Small intestine (tissue), 7 donors: ENCODE measurements at regions not wholly inside any gene's neighbourhood (a gene's known extent, or its start where the extent isn't known, plus 50 kb on each side); places are given as distances from the start of the nearest gene placed in this dataset.

Experiments
- DNase-seq, 2 donors: peaks; one replicate each; pipeline versions ENCODE4 v3.0.0 to v3.0.0-alpha.2; 2013
- FAIRE-seq: peaks from 2 replicates; lab custom pipeline; 2012; peaks lifted over from hg19 to GRCh38; lab: Jason Lieb, UNC
- H3K27ac ChIP-seq, 3 donors: one replicate each; pipeline ENCODE4 v1.5.1; 2013; ENCODE audit warnings: low read length in 2 of 3, mild to moderate bottlenecking in 2 of 3, control low read depth in 1 of 3, inconsistent platforms in 1 of 3, low read depth in 1 of 3, moderate library complexity in 1 of 3
- H3K27me3 ChIP-seq, 3 donors: one replicate each; pipeline ENCODE4 v1.6.1; 2013; ENCODE audit warnings: low read length in 3 of 3, inconsistent platforms in 1 of 3; ENCODE audit not compliant: control insufficient read depth in 3 of 3, insufficient read depth in 3 of 3
- H3K36me3 ChIP-seq, 3 donors: one replicate each; pipeline ENCODE4 v1.6.1; 2013; ENCODE audit warnings: low read length in 3 of 3, inconsistent platforms in 1 of 3, low read depth in 1 of 3, mild to moderate bottlenecking in 1 of 3, moderate library complexity in 1 of 3; ENCODE audit not compliant: control insufficient read depth in 3 of 3, insufficient read depth in 2 of 3
- H3K4me1 ChIP-seq, 3 donors: one replicate each; pipeline ENCODE4 v1.6.1; 2013; ENCODE audit warnings: low read length in 2 of 3, inconsistent platforms in 1 of 3, low read depth in 1 of 3, mild to moderate bottlenecking in 1 of 3, moderate library complexity in 1 of 3; ENCODE audit not compliant: control insufficient read depth in 3 of 3, insufficient read depth in 2 of 3
- H3K4me3 ChIP-seq, 3 donors: one replicate each; pipeline ENCODE4 v1.5.1; 2013; ENCODE audit warnings: low read length in 3 of 3, control low read depth in 1 of 3, inconsistent platforms in 1 of 3, low read depth in 1 of 3, mild to moderate bottlenecking in 1 of 3, moderate library complexity in 1 of 3
- H3K9me3 ChIP-seq, 2 donors: one replicate each; pipeline ENCODE4 v1.6.1; 2013; ENCODE audit warnings: low read depth in 1 of 2, low read length in 1 of 2; ENCODE audit not compliant: control insufficient read depth in 2 of 2, insufficient read depth in 1 of 2
- WGBS, 3 donors: extraction: QIAGEN DNeasy Blood & Tissue Kit; methylation state at CpG; one replicate each; pipeline ENCODE4 v1.1.7; 2013; 5-methylcytosine and 5-hydroxymethylcytosine counted together
- donor health status: healthy with polysubstance abuse.
- donor health status: control.
- donor health status: control.
- donor health status: Bipolar disorder and iron deficiency.
- donor health status: healthy.

DNA sequence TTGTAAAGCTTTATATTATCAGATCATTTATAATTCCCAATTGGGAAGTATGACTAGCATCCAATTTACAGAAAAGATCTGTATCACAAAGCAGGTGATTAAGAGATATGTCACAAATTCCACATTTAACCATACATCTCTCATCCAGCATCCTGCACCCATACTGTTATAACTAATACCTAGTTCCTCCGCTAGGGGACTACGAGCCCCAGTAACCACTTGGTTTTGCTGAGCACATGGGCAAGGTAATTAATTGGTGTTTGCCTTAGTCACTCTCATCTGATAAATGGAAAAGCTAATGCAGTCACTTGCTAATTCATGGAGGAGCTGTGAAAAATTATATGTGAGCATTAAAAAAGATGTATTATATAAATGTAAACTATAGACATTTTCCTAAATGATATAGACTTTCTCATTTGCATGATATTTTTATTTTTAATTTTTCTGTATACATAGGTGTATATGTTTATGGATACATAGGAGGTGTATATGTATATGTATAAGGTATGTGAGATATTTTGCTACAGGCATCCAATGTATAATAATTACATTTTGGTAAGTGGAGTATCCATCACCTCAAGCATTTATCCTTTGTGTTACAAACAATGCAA lies 1031.8 kb downstream of the GALC start:
- DNase-seq (no peak), FAIRE-seq (no peak)
- WGBS, 3 donors, result 41 to 45% (median 45%) methylated on average over 2 of the region's 2 CpGs
- Histone ChIP-seq H3K9me3 (peaks cover 0 to 12% of the 10 kb centered on the region in 2 donors), H3K4me3 (no peak overlapping the region), H3K27me3 (no peaks in the 10 kb centered on the region), H3K4me1 (no peaks in the 10 kb centered on the region), H3K36me3 (no peaks in the 10 kb centered on the region), H3K27ac (no peak overlapping the region)

- Histone ChIP-seq H3K36me3 (no peaks in the 10 kb centered on the region), H3K27ac (no peak overlapping the region), H3K27me3 (no peaks in the 10 kb centered on the region), H3K4me1 (no peaks in the 10 kb centered on the region), H3K9me3 (peaks cover 0 to 2% of the 10 kb centered on the region in 2 donors), H3K4me3 (no peak overlapping the region)
- FAIRE-seq (no peak), DNase-seq (no peak)
- 56 to 68% (median 59%) methylated on average over 5 of the region's 5 CpGs for WGBS, 3 donors
Observed at GRCh38 chr14:86955771-86956354, 1037.1 kb downstream of the GALC start.

- no peaks in the 10 kb centered on the region for H3K36me3 ChIP-seq
- no peak overlapping the region for H3K27ac ChIP-seq
- H3K4me1 ChIP-seq, result no peaks in the 10 kb centered on the region
- peaks cover 0 to 2% of the 10 kb centered on the region in 2 donors for H3K9me3 ChIP-seq
- FAIRE-seq (no peak), DNase-seq (no peak)
- H3K27me3 ChIP-seq, result no peaks in the 10 kb centered on the region
- WGBS, 3 donors, result 43 to 55% (median 44%) methylated on average over 1 of the region's 1 CpG
- no peak overlapping the region for H3K4me3 ChIP-seq
Observed at GRCh38 chr14:86954623-86955022, 1038.4 kb downstream of the GALC start.

DNA sequence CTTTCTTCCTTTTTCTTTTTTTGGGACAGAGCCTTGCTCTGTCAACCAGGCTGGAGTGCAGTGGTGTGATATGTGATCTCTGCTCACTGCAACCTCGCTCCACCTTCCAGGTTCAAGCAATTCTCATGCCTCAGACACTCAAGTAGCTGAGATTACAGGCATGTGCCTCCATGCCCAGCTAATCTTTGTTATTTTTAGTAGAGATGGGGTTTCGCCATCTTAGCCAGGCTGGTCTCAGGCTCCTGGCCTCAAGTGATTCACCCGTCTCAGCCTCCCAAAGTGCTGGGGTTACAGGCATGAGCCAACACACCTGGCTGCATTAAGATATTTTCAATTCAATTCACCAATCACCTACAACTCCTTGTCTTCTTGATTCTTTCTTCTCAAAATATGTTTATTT lies 1046.5 kb downstream of the GALC start:
- no peak overlapping the region for H3K4me3 ChIP-seq
- FAIRE-seq, result no peak
- no peaks in the 10 kb centered on the region for H3K9me3 ChIP-seq
- no peak overlapping the region for H3K27ac ChIP-seq
- no peaks in the 10 kb centered on the region for H3K4me1 ChIP-seq
- WGBS, 3 donors, result 66 to 79% (median 66%) methylated on average over 3 of the region's 3 CpGs
- H3K36me3 ChIP-seq, result no peaks in the 10 kb centered on the region
- H3K27me3 ChIP-seq, result peaks cover 0 to 2% (median 0%) of the 10 kb centered on the region in 3 donors
- DNase-seq, result no peak

GRCh38 chr14:86944434-86944833 lies 1048.5 kb downstream of the GALC start:
- H3K27me3 ChIP-seq, result peaks cover 0 to 2% (median 0%) of the 10 kb centered on the region in 3 donors
- no peak overlapping the region for H3K4me3 ChIP-seq
- no peaks in the 10 kb centered on the region for H3K4me1 ChIP-seq
- 85 to 91% (median 88%) methylated on average over 5 of the region's 5 CpGs for WGBS, 3 donors
- FAIRE-seq (no peak), DNase-seq (no peak)
- H3K36me3 ChIP-seq, result no peaks in the 10 kb centered on the region
- H3K27ac ChIP-seq, result no peak overlapping the region
- no peaks in the 10 kb centered on the region for H3K9me3 ChIP-seq

- FAIRE-seq (no peak), DNase-seq (no peak)
- WGBS, 3 donors, result 82 to 87% (median 83%) methylated on average over 5 of the region's 5 CpGs
- no peak overlapping the region for H3K4me3 ChIP-seq
- H3K27ac ChIP-seq, result no peak overlapping the region
- peaks cover 0 to 2% (median 0%) of the 10 kb centered on the region in 3 donors for H3K27me3 ChIP-seq
- H3K9me3 ChIP-seq, result no peaks in the 10 kb centered on the region
- no peaks in the 10 kb centered on the region for H3K4me1 ChIP-seq
- H3K36me3 ChIP-seq, result no peaks in the 10 kb centered on the region
Observed at GRCh38 chr14:86943391-86944365, 1049.3 kb downstream of the GALC start.

DNA sequence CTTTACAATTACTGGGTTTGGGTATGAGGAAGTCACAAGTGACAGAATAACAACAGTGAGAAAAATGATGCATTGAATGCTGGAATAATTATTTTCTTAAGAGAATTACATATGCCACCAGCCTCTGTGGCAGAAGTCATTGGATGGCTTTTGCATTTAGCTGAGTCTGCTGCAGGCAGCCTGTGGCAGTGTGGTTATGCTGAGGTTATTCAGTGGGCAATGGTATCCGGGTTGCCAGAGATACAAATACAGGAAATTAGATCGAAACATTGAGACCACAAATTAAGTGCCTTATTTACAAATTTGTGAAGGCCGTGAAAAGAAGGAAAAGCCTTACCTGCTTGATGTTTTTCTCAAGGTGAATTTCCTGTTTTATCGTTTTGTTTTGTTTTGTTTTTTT lies 1050.0 kb downstream of the GALC start:
- H3K27me3 ChIP-seq, result peaks cover 0 to 2% (median 0%) of the 10 kb centered on the region in 3 donors

DNA sequence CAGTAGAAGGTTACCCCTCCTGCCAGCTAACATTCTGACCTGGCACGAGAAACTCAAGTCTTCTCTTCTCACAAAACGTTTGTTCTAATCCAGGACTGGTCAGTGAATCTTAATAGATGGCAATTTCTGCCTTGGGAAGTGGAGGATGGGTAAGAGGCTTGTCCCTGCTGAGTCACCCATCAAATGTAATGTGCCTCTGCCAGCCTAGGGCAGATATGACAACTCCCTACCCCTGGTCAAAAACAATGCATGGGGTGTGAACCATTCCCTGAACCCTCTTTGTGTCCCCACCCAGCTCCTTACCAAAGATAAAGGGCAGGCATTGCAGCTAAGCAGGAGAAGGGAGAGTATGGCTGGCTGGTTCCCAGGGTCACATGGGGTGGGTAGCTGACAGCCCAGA lies 1052.9 kb downstream of the GALC start:
- Histone ChIP-seq H3K36me3 (no peaks in the 10 kb centered on the region), H3K27me3 (peaks cover 0 to 2% (median 0%) of the 10 kb centered on the region in 3 donors), H3K27ac (no peak overlapping the region), H3K9me3 (no peaks in the 10 kb centered on the region), H3K4me3 (no peak overlapping the region), H3K4me1 (no peaks in the 10 kb centered on the region)
- DNase-seq, result no peak
- WGBS, 3 donors, result 17 to 61% (median 30%) methylated on average over 2 of the region's 2 CpGs
- FAIRE-seq, result no peak

More for the DNA sequence above, 1050.0 kb downstream of the GALC start:
- no peak overlapping the region for H3K27ac ChIP-seq
- WGBS, 3 donors, result 63 to 78% (median 74%) methylated on average over 4 of the region's 4 CpGs
- no peaks in the 10 kb centered on the region for H3K9me3 ChIP-seq
- H3K4me3 ChIP-seq, result no peak overlapping the region
- DNase-seq (no peak), FAIRE-seq (no peak)
- no peaks in the 10 kb centered on the region for H3K36me3 ChIP-seq
- H3K4me1 ChIP-seq, result no peaks in the 10 kb centered on the region
